ENCODE measurements at regions not wholly inside any gene's neighbourhood (a gene's known extent, or its start where the extent isn't known, plus 50 kb on each side); places are given as distances from the start of the nearest gene placed in this dataset.
"Not testable (repeated sequence)": the region's sequence is repeated elsewhere in the genome, so short reads cannot be mapped to it uniquely, and the experiment has no call there.

GRCh38 chr14:81584495-81584894 lies 50.8 kb upstream of the SEL1L start:
- Histone ChIP-seq H3K4me3 (ENCODE audit: low read length) (no peak overlapping the region), H3K27me3 (replicated peaks; ENCODE audit: control insufficient read depth, insufficient read depth, low read length) (no peaks in the 10 kb centered on the region), H3K4me1 (ENCODE audit: control insufficient read depth, insufficient read depth, low read length) (no peaks in the 10 kb centered on the region), H3K9ac (ENCODE audit: low read length) (no peak overlapping the region), H3K36me3 (ENCODE audit: control insufficient read depth, insufficient read depth, low read length, severe bottlenecking) (no peaks in the 10 kb centered on the region), H3K9me3 (ENCODE audit: control insufficient read depth, low read length) (no peaks in the 10 kb centered on the region)
- no peak for DNase-seq (ENCODE audit: low read depth)

- H3K4me1 ChIP-seq (ENCODE audit: control insufficient read depth, insufficient read depth, low read length), result peaks cover 3% of the 10 kb centered on the region
- no peaks in the 10 kb centered on the region for H3K36me3 ChIP-seq (ENCODE audit: control insufficient read depth, insufficient read depth, low read length, severe bottlenecking)
- H3K4me3 ChIP-seq (ENCODE audit: low read length), result no peak overlapping the region
- no peaks in the 10 kb centered on the region for H3K9me3 ChIP-seq (ENCODE audit: control insufficient read depth, low read length)
- no peak for DNase-seq (ENCODE audit: low read depth)
- H3K9ac ChIP-seq (ENCODE audit: low read length), result no peak overlapping the region
- no peaks in the 10 kb centered on the region for H3K27me3 ChIP-seq (replicated peaks; ENCODE audit: control insufficient read depth, insufficient read depth, low read length)
These were observed 55.9 kb upstream of the SEL1L start for GRCh38 chr14:81589381-81590065.

- DNase-seq (ENCODE audit: low read depth), result no peak
- H3K9me3 ChIP-seq (ENCODE audit: control insufficient read depth, low read length), result no peaks in the 10 kb centered on the region
- no peak overlapping the region for H3K4me3 ChIP-seq (ENCODE audit: low read length)
- peaks cover 5% of the 10 kb centered on the region for H3K27me3 ChIP-seq (replicated peaks; ENCODE audit: control insufficient read depth, insufficient read depth, low read length)
- no peaks in the 10 kb centered on the region for H3K36me3 ChIP-seq (ENCODE audit: control insufficient read depth, insufficient read depth, low read length, severe bottlenecking)
- peaks cover 3% of the 10 kb centered on the region for H3K4me1 ChIP-seq (ENCODE audit: control insufficient read depth, insufficient read depth, low read length)
- H3K9ac ChIP-seq (ENCODE audit: low read length), result no peak overlapping the region
These were observed 57.6 kb upstream of the SEL1L start for GRCh38 chr14:81591266-81591665.

GRCh38 chr14:81594012-81594411 lies 60.4 kb upstream of the SEL1L start:
- Histone ChIP-seq H3K4me1 (ENCODE audit: control insufficient read depth, insufficient read depth, low read length) (peaks cover 3% of the 10 kb centered on the region), H3K9ac (ENCODE audit: low read length) (no peak overlapping the region), H3K9me3 (ENCODE audit: control insufficient read depth, low read length) (no peaks in the 10 kb centered on the region), H3K4me3 (ENCODE audit: low read length) (no peak overlapping the region), H3K36me3 (ENCODE audit: control insufficient read depth, insufficient read depth, low read length, severe bottlenecking) (no peaks in the 10 kb centered on the region), H3K27me3 (replicated peaks; ENCODE audit: control insufficient read depth, insufficient read depth, low read length) (peaks cover 5% of the 10 kb centered on the region)
- DNase-seq (ENCODE audit: low read depth), result no peak

- Histone ChIP-seq H3K36me3 (ENCODE audit: control insufficient read depth, insufficient read depth, low read length, severe bottlenecking) (no peaks in the 10 kb centered on the region), H3K4me1 (ENCODE audit: control insufficient read depth, insufficient read depth, low read length) (no peaks in the 10 kb centered on the region), H3K9ac (ENCODE audit: low read length) (no peak overlapping the region), H3K9me3 (ENCODE audit: control insufficient read depth, low read length) (no peaks in the 10 kb centered on the region), H3K27me3 (replicated peaks; ENCODE audit: control insufficient read depth, insufficient read depth, low read length) (peaks cover 8% of the 10 kb centered on the region), H3K4me3 (ENCODE audit: low read length) (no peak overlapping the region)
- DNase-seq (ENCODE audit: low read depth), result no peak
These were observed 72.0 kb upstream of the SEL1L start for GRCh38 chr14:81605660-81606059.

- Histone ChIP-seq H3K9me3 (ENCODE audit: control insufficient read depth, low read length) (no peaks in the 10 kb centered on the region), H3K4me1 (ENCODE audit: control insufficient read depth, insufficient read depth, low read length) (no peaks in the 10 kb centered on the region), H3K9ac (ENCODE audit: low read length) (no peak overlapping the region), H3K4me3 (ENCODE audit: low read length) (no peak overlapping the region), H3K36me3 (ENCODE audit: control insufficient read depth, insufficient read depth, low read length, severe bottlenecking) (no peaks in the 10 kb centered on the region), H3K27me3 (replicated peaks; ENCODE audit: control insufficient read depth, insufficient read depth, low read length) (no peaks in the 10 kb centered on the region)
- DNase-seq (ENCODE audit: low read depth), result no peak
These were observed 79.8 kb upstream of the SEL1L start for GRCh38 chr14:81613341-81614045.

GRCh38 chr14:81614302-81614701 lies 80.6 kb upstream of the SEL1L start:
- DNase-seq (ENCODE audit: low read depth); H3K9ac ChIP-seq (ENCODE audit: low read length); H3K27me3 ChIP-seq (replicated peaks; ENCODE audit: control insufficient read depth, insufficient read depth, low read length); H3K9me3 ChIP-seq (ENCODE audit: control insufficient read depth, low read length); H3K36me3 ChIP-seq (ENCODE audit: control insufficient read depth, insufficient read depth, low read length, severe bottlenecking); H3K4me3 ChIP-seq (ENCODE audit: low read length); H3K4me1 ChIP-seq (ENCODE audit: control insufficient read depth, insufficient read depth, low read length): not testable (repeated sequence)

- H3K27me3 ChIP-seq (replicated peaks; ENCODE audit: control insufficient read depth, insufficient read depth, low read length), result no peaks in the 10 kb centered on the region
- H3K36me3 ChIP-seq (ENCODE audit: control insufficient read depth, insufficient read depth, low read length, severe bottlenecking), result no peaks in the 10 kb centered on the region
- no peaks in the 10 kb centered on the region for H3K9me3 ChIP-seq (ENCODE audit: control insufficient read depth, low read length)
- no peak overlapping the region for H3K9ac ChIP-seq (ENCODE audit: low read length)
- H3K4me1 ChIP-seq (ENCODE audit: control insufficient read depth, insufficient read depth, low read length), result no peaks in the 10 kb centered on the region
- DNase-seq (ENCODE audit: low read depth), result no peak
- H3K4me3 ChIP-seq (ENCODE audit: low read length), result no peak overlapping the region
These were observed 85.0 kb upstream of the SEL1L start for GRCh38 chr14:81618695-81619094.

GRCh38 chr14:81619816-81620215 lies 86.2 kb upstream of the SEL1L start:
- Histone ChIP-seq H3K9me3 (ENCODE audit: control insufficient read depth, low read length) (no peaks in the 10 kb centered on the region), H3K4me3 (ENCODE audit: low read length) (no peak overlapping the region), H3K27me3 (replicated peaks; ENCODE audit: control insufficient read depth, insufficient read depth, low read length) (no peaks in the 10 kb centered on the region), H3K4me1 (ENCODE audit: control insufficient read depth, insufficient read depth, low read length) (no peaks in the 10 kb centered on the region), H3K9ac (ENCODE audit: low read length) (no peak overlapping the region), H3K36me3 (ENCODE audit: control insufficient read depth, insufficient read depth, low read length, severe bottlenecking) (no peaks in the 10 kb centered on the region)
- DNase-seq (ENCODE audit: low read depth), result no peak

GRCh38 chr14:81623771-81624396 lies 90.2 kb upstream of the SEL1L start:
- not testable (repeated sequence) for H3K9me3 ChIP-seq (ENCODE audit: control insufficient read depth, low read length); H3K4me3 ChIP-seq (ENCODE audit: low read length); DNase-seq (ENCODE audit: low read depth); H3K9ac ChIP-seq (ENCODE audit: low read length); H3K4me1 ChIP-seq (ENCODE audit: control insufficient read depth, insufficient read depth, low read length); H3K36me3 ChIP-seq (ENCODE audit: control insufficient read depth, insufficient read depth, low read length, severe bottlenecking); H3K27me3 ChIP-seq (replicated peaks; ENCODE audit: control insufficient read depth, insufficient read depth, low read length)

- peak; percentile 54 for DNase-seq (ENCODE audit: low read depth)
These were observed 91.7 kb upstream of the SEL1L start for GRCh38 chr14:81625343-81625742.

More at GRCh38 chr14:81625343-81625742, 91.7 kb upstream of the SEL1L start:
- Histone ChIP-seq H3K36me3 (ENCODE audit: control insufficient read depth, insufficient read depth, low read length, severe bottlenecking) (no peaks in the 10 kb centered on the region), H3K4me1 (ENCODE audit: control insufficient read depth, insufficient read depth, low read length) (no peaks in the 10 kb centered on the region), H3K4me3 (ENCODE audit: low read length) (no peak overlapping the region), H3K9ac (ENCODE audit: low read length) (no peak overlapping the region), H3K9me3 (ENCODE audit: control insufficient read depth, low read length) (no peaks in the 10 kb centered on the region), H3K27me3 (replicated peaks; ENCODE audit: control insufficient read depth, insufficient read depth, low read length) (peaks cover 3% of the 10 kb centered on the region)

Measured in adipocyte (in vitro differentiated cells).